NCI-H524 treated with DMSO at 0.1 percent for 48 hours (cell line): ENCODE measurements at regions not wholly inside any gene's neighbourhood (a gene's known extent, or its start where the extent isn't known, plus 50 kb on each side); places are given as distances from the start of the nearest gene placed in this dataset.

Experiments
- DNase-seq: peaks from one replicate; lab custom pipeline; 2025; lab: John Stamatoyannopoulos, UW

DNA sequence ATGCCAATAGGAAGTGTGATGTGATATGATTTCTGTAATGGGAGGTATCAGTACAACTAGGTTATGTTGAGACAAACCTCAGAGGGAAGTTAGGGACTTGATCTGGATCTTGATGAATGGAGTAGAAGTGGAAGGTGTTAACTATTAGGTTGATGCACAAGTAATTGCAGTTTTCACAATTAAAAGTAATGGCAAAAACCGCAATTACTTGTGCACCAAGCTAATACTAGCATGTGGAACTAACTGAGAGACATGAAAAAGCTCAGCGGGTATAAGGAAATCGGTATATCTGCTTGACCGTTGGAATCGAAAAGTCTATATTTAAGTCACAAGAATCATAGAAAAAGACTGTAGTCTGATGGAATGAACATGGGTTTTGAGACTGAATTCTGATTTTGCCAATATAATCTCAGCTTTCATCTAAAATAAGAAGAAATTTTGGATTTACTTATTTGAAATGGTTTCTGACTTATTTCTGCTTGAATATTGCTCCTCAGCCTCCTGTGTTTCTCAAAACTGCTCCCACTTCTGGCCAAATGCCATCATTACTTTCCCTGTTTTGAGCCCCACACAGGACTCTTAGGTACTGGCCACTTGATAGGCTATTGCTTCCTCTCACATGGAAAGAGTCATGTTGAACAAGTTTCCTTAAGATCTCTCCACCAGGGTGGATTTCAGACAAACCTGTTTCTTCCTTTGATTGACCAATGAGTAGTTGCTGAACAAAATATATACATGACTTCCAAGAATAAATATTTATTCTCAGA, 271.5 kb upstream of the COL8A1 start:
- DNase-seq, result no peak

DNA sequence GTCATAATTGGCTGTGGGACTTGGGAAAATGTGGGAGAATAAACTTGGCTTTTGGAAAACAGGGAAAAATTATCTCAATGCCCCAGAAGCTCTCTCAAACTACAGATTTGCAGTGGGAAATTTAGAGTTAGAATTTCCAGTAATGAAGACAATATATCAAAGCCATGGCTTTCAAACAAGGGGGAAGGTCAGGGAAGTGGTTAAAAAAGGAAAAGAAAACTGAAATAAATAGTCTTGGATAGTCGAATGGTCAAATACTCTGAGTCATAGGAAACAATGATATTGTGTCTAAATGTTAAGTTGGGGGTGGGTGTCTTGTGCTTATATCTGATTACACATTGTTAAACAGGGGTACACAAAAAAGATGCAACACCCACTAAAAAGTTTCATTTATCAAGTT, 272.4 kb upstream of the COL8A1 start:
- DNase-seq, result no peak

- no peak for DNase-seq
Observed at GRCh38 chr3:99365396-99365795, 273.0 kb upstream of the COL8A1 start.

- no peak for DNase-seq
Observed at GRCh38 chr3:99357131-99357530, 281.3 kb upstream of the COL8A1 start.

- DNase-seq, result no peak
Observed at GRCh38 chr3:99356696-99357095, 281.7 kb upstream of the COL8A1 start.

DNA sequence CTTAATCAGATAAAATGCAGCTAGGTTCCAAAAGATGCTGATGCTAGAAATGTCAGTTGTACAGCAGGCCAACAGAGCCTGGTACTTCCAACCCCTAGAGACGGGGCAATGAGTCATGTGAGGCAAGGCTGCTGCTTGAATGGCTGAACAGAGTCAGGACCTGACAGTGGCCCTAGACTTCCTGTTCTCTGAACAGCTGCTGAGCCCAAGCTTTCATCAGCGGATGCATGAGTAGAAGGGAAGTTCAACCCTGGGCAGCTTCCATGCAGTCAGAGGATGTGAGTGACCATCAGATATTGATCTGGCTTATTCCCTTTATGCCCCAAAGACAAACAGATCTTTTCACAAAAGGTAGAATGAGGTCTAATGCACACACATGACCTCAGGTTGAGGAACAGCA, 282.9 kb upstream of the COL8A1 start:
- DNase-seq, result no peak

DNA sequence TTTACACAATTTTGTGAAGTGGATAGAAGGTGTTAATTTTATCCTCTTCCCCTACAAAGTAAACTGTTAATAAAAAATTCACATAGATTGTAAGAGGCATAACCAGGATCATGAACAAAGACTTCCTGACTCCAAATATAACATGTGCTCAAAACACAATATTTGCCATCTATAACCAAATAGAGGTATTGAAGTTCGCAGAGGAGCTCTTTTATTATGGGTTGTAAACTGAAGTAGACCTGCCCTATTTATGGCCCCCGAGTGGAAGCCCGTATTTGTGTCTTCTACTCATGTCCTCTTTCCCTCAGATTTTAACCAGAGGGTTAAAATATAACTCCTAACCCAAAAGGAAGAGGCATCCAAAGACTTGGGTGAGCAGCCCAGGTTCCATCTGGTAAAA, 285.6 kb upstream of the COL8A1 start:
- no peak for DNase-seq

DNA sequence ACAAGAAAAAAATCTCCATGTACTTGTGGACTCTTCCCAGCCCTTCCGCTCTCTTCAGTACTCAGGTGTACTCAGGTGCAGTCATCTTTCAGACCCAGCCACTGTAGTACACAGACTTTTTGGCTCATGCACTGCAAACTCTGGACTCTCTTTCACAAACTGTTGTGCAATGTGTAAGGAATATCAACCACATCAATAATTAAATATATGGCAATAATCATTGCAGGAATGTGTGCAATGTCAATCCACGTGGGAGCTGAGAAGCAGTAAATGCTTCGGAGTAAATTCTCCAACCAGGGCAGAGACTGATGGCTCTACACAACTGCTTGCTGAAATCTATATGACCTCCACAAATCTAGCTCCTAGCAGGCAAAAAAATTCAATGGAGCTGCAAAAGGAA, 287.3 kb upstream of the COL8A1 start:
- no peak for DNase-seq

DNA sequence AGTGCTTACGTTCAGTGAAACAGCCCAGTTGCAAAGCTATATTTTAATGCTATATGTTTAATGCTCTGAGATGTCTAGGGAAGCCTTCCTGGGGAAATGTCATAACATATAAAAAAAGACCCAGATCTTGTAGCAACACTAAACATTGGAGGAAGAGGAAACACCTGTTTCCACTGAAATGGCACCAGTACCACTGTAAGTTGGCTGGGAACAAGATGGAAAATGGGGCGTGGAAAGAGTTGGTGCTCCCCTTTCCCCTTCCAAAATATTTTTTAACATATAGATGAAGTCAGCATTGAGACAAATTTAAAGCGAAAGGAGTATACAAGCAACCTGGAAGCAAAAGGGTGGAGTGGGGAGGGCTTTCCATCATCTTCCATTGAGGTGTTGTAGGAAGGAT, 289.9 kb upstream of the COL8A1 start:
- no peak for DNase-seq

DNA sequence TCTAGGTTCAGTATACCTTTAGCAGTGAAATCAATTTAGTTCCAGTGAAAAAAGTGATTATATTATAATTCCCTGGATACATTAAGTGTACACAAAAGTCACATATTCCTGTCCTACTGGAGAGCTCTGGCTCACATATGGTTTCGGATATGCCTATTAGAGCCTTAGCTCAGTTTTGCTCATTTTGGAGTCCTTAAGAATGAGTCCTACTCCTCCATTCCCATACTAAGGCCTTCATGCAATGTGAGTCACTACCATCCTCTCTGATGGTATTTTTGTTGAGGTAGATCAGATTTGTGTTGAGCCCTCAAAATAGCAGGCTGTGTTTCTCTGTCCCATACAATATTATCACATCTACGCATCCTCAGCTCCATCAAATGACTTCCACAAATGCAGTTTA, 294.2 kb upstream of the COL8A1 start:
- DNase-seq, result no peak

- DNase-seq, result no peak
Observed at GRCh38 chr3:99342383-99342782, 296.0 kb upstream of the COL8A1 start.

- DNase-seq, result no peak
Observed at GRCh38 chr3:99339222-99339621, 299.2 kb upstream of the COL8A1 start.

DNA sequence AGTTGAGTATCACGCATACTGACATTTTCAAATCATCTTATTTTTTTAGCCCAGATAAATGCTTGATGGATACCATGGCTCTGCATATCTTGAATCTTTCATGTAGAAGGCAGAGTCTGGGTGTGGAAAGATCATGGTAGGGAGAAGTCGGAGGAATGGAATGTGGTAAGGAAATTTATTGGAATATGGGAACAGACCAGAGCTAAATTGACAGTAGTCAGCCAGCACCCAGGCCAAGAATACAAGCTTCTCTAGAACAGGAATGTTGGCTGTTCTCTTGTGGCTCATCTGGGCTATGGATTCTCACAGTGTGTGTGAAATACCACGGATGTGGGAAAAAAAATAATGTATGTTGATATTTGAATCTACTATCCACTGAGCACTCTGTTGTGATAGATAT, 305.7 kb upstream of the COL8A1 start:
- DNase-seq, result no peak

- DNase-seq, result no peak
Observed at GRCh38 chr3:99332276-99332675, 306.1 kb upstream of the COL8A1 start.

DNA sequence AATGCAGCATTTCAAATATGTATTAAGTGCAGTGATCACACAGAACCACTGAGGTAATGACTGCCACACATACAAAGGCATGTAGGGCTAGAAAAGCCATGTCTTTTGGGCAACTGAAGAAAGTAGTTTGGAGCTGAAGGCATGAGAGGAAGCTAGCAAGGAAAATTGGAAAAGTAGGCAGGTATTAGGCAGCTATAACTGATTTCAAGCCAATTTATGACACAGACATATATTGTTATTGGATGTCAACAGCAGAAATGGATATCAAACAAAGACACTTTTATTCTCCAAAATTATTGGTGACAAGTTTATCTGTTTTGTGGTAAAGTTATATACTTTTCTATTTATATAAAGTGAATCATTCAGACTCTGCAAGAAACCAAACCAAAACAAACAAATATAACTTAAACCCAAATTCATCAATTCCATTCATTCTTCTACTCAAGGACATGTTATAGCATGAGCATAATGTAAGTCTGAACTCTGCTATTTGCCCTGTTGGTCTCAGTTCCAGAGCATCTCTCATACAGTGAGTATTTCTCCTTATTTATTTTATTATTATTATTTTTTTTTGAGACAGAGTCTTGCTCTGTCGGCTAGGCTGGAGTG, 307.4 kb upstream of the COL8A1 start:
- no peak for DNase-seq

GRCh38 chr3:99330281-99330680, 308.1 kb upstream of the COL8A1 start:
- DNase-seq, result no peak

GRCh38 chr3:99325402-99325801, 313.0 kb upstream of the COL8A1 start:
- no peak for DNase-seq

GRCh38 chr3:99324636-99325203, 313.7 kb upstream of the COL8A1 start:
- no peak for DNase-seq

DNA sequence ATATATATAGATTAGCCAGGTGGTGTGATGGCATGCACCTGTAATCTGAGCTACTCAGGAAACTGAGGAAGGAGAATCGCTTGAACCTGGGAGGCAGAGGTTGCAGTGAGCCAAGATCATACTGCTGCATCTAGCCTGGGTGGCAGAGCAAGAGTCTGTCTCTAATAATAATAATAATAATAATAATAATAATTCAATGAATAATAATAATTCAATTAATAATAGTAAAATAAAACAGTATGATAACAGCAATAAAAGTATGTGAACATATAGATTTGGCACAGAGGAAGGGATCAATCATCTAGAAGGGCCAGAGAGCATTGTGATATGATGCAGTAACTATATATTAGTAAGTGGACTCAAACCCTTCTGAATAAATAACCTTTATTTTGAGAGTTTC, 314.5 kb upstream of the COL8A1 start:
- no peak for DNase-seq

DNA sequence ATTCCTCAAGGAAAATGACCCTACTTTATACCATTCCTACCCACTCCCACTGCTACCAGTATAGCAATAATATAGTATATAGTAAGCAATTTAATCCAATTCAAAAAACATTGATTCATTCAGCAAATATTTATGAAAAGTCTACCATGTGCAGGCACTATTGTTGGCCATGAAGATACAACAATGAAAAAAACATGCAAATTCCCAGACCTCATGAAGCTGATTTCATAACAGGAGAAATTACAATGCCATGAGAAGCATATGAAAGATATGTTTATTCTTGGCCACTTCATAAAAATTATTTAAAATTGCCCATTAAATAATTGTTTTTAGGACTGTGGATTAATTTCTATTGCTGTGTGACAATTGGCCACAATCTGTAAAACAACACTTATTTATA, 315.8 kb upstream of the COL8A1 start:
- DNase-seq, result no peak

DNA sequence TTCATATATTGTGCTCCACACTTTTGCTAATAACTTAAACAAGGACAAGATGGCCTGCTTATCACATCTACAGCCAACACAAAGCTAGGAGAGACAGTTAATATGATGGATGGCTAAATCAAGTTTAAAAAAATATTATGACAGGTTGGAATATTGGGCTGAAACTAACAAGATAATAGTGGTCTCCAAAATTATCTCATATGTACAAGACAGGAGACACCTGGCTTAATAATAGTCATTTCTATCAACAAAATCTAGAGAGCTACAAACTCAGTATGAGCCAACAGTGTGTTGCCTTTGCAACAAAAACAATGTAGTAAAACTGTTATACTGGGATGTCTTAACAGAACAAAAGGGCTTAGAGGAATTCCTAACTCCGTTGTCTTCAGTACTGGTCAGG, 317.1 kb upstream of the COL8A1 start:
- DNase-seq, result no peak

DNA sequence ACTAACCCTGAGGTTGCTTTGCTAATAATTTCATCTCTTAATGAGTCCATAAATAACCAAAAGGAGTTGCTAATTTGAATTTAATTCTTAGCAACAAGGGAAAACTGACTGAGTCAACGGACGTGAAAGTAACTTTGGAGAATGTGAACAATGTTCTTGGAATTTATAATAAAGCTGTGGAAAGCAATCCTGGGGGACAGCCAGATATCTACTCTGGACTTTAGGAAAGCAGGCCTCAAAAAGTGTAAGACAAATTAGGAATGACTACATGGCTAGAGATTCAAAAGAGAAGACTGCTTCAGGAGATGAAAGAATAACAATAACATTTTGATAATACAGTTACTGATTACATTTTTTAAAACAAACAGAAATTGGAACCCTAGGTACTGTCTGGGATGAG, 318.4 kb upstream of the COL8A1 start:
- no peak for DNase-seq

- no peak for DNase-seq
Observed at GRCh38 chr3:99319450-99319849, 318.9 kb upstream of the COL8A1 start.

GRCh38 chr3:99317201-99317600, 321.2 kb upstream of the COL8A1 start:
- DNase-seq, result no peak
